Stomach (tissue), 4 donors: ENCODE measurements at regions not wholly inside any gene's neighbourhood (a gene's known extent, or its start where the extent isn't known, plus 50 kb on each side); places are given as distances from the start of the nearest gene placed in this dataset.
"Not testable (repeated sequence)": the region's sequence is repeated elsewhere in the genome, so short reads cannot be mapped to it uniquely, and the experiment has no call there.

Experiments used
- POLR2A ChIP-seq, 4 donors: fragments of 450-650 bp; IDR thresholded peaks; one replicate each; pipeline ENCODE4 v1.6.1; 2016; ENCODE audit warnings: antibody characterized with exemption in 4 of 4, control low read depth in 2 of 4, mild to moderate bottlenecking in 1 of 4, moderate library complexity in 1 of 4
- TF ChIP-seq, protein P1 (sequence below), 7 experiments: fragments of 450-650 bp in 4 of 7; fragments of 200-600 bp in 3 of 7; sonication (generic) in 3 of 7; IDR thresholded peaks; one replicate each; pipeline ENCODE4 v1.5.1; 2016 to 2019; ENCODE audit warnings: antibody characterized with exemption in 7 of 7, control low read depth in 2 of 7, mild to moderate bottlenecking in 1 of 7

DNA sequence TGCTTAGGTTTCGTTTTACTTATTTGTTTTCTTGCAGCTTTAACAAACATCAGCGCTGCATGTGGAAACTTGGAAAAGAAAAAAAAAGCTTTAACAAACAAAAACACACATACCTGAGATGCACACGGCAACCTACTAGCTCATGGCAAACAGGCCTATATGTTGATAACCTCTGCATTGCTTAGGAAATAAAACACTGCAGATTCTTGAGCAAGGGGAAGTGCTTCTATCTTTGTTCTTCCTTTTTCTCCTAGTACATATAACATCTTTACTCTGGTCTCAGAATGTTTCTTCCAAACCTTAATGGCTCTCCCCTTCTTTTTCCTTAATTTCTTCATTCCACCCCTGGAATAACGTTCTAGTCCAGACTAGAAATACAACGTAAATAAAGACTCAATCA, 142.9 kb upstream of the NBPF9 start:
- TF ChIP-seq, protein P1, sequence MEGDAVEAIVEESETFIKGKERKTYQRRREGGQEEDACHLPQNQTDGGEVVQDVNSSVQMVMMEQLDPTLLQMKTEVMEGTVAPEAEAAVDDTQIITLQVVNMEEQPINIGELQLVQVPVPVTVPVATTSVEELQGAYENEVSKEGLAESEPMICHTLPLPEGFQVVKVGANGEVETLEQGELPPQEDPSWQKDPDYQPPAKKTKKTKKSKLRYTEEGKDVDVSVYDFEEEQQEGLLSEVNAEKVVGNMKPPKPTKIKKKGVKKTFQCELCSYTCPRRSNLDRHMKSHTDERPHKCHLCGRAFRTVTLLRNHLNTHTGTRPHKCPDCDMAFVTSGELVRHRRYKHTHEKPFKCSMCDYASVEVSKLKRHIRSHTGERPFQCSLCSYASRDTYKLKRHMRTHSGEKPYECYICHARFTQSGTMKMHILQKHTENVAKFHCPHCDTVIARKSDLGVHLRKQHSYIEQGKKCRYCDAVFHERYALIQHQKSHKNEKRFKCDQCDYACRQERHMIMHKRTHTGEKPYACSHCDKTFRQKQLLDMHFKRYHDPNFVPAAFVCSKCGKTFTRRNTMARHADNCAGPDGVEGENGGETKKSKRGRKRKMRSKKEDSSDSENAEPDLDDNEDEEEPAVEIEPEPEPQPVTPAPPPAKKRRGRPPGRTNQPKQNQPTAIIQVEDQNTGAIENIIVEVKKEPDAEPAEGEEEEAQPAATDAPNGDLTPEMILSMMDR (IDR thresholded peaks at IDR 0.05), result not testable (repeated sequence)
- TF ChIP-seq POLR2A (IDR thresholded peaks at IDR 0.05), result not testable (repeated sequence)
